Stimulated activated effector memory CD8-positive, alpha-beta T cell treated with anti-CD3 and anti-CD28 coated beads, Interleukin-12 subunit alpha, Interleukin-12 subunit beta, amount 100 ng/mL, for 72 hours (primary cell): ENCODE measurements at regions not wholly inside any gene's neighbourhood (a gene's known extent, or its start where the extent isn't known, plus 50 kb on each side); places are given as distances from the start of the nearest gene placed in this dataset.
"Not testable (repeated sequence)": the region's sequence is repeated elsewhere in the genome, so short reads cannot be mapped to it uniquely, and the experiment has no call there.

Experiments used
- ATAC-seq: fragments of 150-1000 bp; cut with Tn5 transposase; 2 replicates; pipeline ENCODE4 v1.10.0; 2021
- DNase-seq, 2 donors: peaks; one replicate each; pipeline ENCODE4 v3.0.0; 2021 to 2022; ENCODE audit warnings: low spot score in 2 of 2
- H3K27ac Mint-ChIP-seq: one replicate; pipeline ENCODE4 v1.8.0; 2022; ENCODE audit warnings: mild to moderate bottlenecking, mixed read lengths
- H3K36me3 Mint-ChIP-seq: one replicate; pipeline ENCODE4 v1.8.0; 2022; ENCODE audit warnings: mild to moderate bottlenecking, mixed read lengths
- H3K4me1 Mint-ChIP-seq: one replicate; pipeline ENCODE4 v1.8.0; 2022; ENCODE audit warnings: mixed read lengths
- H3K4me3 Mint-ChIP-seq: one replicate; pipeline ENCODE4 v1.8.0; 2022; ENCODE audit warnings: mild to moderate bottlenecking, mixed read lengths
- H3K9me3 Mint-ChIP-seq: one replicate; pipeline ENCODE4 v1.8.0; 2022; ENCODE audit warnings: mixed read lengths

DNA sequence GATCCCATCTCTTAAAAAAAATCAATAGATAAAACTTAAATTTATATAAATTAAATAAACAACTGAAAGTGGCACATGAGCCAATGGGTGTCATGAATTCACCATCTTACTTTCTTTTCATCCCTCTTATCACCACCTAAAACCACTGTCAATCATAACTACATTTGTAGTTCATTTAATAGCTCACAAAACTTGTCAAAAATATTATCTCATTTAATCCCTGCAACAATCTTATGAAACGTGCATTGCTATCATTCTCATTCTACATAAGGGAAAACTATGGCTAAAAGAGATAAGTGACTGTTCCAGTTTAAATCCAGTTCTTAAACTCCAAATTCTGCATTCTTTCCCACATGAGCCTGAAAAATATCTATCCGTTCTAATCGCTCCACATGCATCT lies 80.6 kb upstream of the BEND6 start:
- Mint-ChIP-seq H3K9me3 (no peaks in the 10 kb centered on the region), H3K36me3 (no peaks in the 10 kb centered on the region), H3K4me3 (no peak overlapping the region), H3K27ac (no peak overlapping the region), H3K4me1 (no peaks in the 10 kb centered on the region)
- ATAC-seq (no peak), DNase-seq (no peak)

DNA sequence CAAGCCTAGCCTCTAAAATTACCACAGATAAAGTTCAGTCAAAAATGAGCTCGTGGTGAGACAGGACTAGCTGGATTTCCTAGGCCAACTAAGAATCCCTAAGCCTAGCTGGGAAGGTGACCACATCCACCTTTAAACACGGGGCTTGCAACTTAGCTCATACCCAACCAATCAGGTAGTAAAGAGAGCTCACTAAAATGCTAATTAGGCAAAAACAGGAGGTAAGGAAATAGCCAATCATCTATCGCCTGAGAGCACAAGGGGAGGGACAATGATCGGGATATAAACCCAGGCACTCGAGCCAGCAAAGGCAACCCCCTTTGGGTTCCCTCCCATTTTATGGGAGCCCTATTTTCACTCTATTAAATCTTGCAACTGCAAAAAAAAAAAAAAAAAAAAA lies 84.9 kb upstream of the BEND6 start:
- H3K9me3 Mint-ChIP-seq, ATAC-seq, H3K27ac Mint-ChIP-seq, H3K4me3 Mint-ChIP-seq, H3K4me1 Mint-ChIP-seq, H3K36me3 Mint-ChIP-seq, DNase-seq: not testable (repeated sequence)

DNA sequence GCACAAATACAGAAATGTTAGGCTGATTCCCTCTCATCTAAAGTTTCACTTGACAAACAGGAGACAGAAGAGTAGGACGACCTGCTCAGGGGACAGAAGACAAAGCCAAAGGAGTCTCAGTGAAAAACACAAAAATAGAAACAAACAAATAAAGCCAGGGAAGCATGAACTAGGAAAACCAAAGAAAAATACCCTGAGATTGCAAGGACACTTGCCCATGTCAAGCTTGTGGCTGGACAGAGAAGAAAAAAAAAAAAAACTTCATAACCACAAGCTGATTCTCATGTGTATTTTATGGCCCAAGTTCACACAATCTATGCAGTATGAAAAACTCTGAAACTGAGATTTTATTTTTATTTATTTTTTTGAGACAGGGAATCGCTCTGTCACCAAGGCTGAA lies 85.6 kb upstream of the BEND6 start:
- no peak overlapping the region for H3K27ac Mint-ChIP-seq
- ATAC-seq (no peak), DNase-seq (no peak)
- no peaks in the 10 kb centered on the region for H3K9me3 Mint-ChIP-seq
- H3K36me3 Mint-ChIP-seq: no peaks in the 10 kb centered on the region
- H3K4me1 Mint-ChIP-seq: no peaks in the 10 kb centered on the region
- no peak overlapping the region for H3K4me3 Mint-ChIP-seq

DNA sequence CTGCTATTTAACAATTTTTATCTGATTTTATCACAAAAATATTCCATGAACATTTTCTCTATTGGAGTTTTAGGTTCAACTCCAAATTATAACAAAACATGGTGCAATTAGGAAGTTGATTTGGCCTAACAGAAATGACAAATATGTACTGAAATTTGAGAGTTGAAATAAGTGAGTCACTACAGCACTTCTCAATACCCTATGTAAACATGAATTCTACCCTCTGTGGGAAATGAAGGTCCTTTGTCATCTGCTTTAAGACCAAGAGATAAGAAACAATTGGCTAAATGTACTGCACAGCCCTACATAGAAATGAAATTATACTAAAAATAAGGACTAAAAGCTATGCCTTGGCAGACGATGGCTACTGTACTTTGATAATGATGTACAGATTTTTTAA lies 86.2 kb upstream of the BEND6 start:
- ATAC-seq: no peak
- Mint-ChIP-seq H3K4me1 (no peaks in the 10 kb centered on the region), H3K27ac (no peak overlapping the region), H3K9me3 (no peaks in the 10 kb centered on the region), H3K4me3 (no peak overlapping the region), H3K36me3 (no peaks in the 10 kb centered on the region)
- no peak for DNase-seq

DNA sequence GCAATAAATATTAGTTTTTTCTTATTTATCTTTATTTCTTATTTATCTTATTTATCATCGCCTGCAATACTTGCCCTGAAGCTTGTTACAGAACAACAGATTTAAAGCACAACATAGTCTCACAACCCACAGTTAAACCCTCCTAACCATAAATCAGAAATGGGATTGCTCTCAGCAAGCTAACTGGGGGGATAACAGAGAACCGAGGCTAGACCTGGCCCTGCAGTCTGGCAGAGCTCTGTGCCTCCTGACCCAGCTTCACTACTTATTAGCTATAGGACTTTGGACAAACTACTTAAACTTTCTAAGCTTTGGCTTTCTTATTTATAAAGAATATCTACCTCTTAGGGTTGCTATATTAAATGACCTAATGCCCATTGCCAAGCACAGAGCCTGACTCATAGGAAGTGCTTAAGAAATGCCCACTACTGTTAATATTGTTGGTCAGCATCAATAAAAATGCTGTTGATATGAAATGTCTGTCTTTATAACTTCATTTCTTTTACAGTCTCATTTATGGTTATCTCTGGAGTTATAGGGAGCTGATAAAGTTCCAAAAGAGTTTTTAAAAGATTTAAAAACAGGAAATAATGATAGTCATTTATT lies 87.9 kb upstream of the BEND6 start:
- DNase-seq (no peak), ATAC-seq (no peak)
- Mint-ChIP-seq H3K4me3 (no peak overlapping the region), H3K4me1 (no peaks in the 10 kb centered on the region), H3K9me3 (no peaks in the 10 kb centered on the region), H3K36me3 (no peaks in the 10 kb centered on the region), H3K27ac (no peak overlapping the region)

DNA sequence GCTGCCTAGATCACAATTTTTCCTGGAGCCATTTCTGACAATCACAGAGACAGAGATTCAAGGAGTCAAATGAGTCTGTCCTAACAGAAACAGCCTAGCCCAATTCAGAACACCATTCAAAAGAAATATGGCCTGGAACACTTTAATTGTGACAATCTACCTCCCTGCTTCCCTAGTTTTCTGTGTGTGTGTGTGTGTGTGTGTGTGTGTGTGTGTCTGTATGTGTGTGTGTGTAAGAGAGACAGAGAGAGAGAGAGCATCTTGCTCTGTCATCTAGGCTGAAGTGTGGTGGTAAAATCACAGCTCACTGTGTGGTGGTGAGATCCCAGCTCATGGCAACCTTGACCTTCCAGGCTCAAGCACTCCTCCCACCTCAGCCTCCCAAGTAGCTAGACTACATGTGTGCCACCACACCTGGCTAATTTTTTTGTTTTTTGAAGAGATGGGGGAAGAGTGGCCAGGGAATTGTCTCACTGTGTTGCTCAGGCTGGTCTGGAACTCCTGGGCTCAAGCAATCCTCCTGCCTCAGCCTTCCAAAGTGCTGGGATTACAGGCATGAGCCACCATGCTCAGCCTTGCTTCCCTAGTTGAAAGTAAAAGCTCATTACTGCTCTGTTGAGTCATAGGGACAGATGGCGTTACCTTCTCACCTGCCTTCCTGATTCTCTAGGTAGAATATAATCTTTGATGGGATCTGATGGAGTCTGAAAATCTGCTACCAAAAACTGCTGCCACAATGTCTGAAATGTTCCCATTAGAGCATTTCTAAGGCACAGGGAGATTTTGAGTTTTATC lies 89.6 kb upstream of the BEND6 start:
- ATAC-seq (no peak), DNase-seq (no peak)
- Mint-ChIP-seq H3K9me3 (no peaks in the 10 kb centered on the region), H3K4me1 (no peaks in the 10 kb centered on the region), H3K4me3 (no peak overlapping the region), H3K27ac (no peak overlapping the region), H3K36me3 (no peaks in the 10 kb centered on the region)

DNA sequence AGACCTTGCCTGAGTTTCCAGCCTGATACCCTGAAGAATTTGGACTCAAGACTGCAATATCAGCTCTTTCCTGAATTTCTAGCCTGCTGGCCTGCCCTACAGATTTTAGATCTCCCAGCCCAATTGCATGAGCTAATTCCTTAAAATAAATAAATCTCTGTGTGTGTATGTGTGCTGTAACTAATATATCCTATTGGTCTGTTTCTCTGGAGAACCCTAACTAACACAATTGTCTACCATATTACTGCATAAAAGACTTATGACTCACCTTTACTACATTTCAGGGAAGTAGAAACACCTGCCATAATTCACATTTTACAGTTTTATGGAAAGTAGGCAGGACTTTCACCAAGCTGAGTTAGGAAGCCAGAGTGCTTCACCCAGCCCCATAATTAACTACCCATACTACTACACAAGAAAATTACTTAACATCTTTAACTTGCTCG lies 90.7 kb upstream of the BEND6 start:
- Mint-ChIP-seq H3K9me3 (no peaks in the 10 kb centered on the region), H3K36me3 (no peaks in the 10 kb centered on the region), H3K4me3 (no peak overlapping the region), H3K27ac (no peak overlapping the region), H3K4me1 (no peaks in the 10 kb centered on the region)
- ATAC-seq: no peak
- DNase-seq: no peak

DNA sequence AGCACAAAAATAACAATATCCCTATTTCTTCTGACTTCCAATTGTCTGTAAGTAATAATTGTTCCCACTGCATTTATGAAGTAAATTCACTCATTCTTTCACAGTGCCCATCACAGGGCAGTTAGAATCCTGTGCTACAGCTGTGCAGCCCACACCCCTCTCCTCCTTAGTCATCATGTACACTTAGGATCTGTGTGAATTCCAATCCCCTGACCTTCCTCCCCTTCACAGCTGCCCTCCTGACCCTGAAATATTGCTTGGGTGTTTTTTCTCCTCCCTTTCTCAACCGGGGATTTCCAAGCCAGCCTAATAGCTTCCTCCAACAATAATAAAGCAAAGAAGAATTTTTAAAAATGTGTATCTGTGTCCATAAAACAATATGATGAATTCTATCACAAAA lies 91.5 kb upstream of the BEND6 start:
- no peak for ATAC-seq
- DNase-seq: no peak
- H3K27ac Mint-ChIP-seq: no peak overlapping the region
- no peaks in the 10 kb centered on the region for H3K9me3 Mint-ChIP-seq
- no peaks in the 10 kb centered on the region for H3K4me1 Mint-ChIP-seq
- no peaks in the 10 kb centered on the region for H3K36me3 Mint-ChIP-seq
- no peak overlapping the region for H3K4me3 Mint-ChIP-seq

DNA sequence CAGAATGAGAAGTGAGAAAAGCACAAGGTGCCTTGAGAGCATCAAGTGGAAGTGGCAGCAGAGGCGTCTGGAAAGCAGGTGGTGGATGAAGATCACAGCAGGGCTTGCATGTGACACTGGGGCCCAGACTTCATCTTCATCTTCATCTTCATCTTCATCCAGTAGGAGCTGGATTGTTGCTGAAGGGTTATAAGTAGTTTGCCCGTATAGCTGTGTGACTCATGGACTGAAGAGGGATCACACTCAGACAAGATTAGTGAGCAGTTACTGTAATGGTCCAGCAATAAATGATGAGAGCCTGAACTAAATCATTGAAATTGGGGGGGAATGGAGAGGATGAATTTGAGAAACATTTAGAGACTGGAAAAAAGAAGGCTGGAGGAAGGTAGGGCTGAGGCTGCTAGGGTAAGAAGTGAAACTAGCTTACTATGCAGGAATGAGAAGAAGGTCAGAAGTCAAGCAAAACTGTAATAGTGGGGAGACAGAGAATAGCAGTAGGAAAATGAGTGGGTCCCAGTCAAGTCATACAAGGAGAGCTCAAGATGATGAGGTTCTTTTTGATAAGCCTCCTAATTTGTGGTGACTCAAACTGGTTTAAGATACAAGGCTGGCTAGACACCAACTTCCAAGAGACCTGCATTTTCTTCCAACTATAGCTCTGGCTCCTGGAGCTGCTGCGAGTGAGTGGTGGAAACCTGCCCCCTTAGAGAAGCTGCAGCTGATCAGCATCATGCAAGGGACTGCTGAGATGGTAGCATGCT lies 92.3 kb upstream of the BEND6 start:
- Mint-ChIP-seq H3K27ac (no peak overlapping the region), H3K4me3 (no peak overlapping the region), H3K36me3 (no peaks in the 10 kb centered on the region), H3K9me3 (no peaks in the 10 kb centered on the region), H3K4me1 (no peaks in the 10 kb centered on the region)
- DNase-seq: no peak
- peak; percentile 52 for ATAC-seq

DNA sequence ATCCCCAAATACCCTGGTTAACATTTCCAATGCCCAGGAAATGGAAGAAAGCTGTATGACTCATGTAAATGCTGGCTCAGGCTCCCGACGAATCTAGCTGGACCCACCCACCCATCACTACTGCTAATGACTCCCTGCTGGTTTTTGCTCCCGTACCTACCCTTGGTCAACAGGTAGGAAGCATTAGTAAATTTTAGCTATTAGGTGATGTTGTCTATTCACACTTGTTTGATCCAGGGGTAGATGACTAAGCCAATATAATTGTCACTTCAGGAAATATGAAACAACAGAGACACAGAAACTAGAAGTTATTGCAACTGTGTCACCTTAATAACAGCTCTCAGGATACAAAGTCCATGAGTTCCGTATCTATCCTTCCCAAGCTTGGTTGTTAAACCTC lies 94.4 kb upstream of the BEND6 start:
- DNase-seq (no peak), ATAC-seq (no peak)
- no peak overlapping the region for H3K4me3 Mint-ChIP-seq
- H3K9me3 Mint-ChIP-seq: no peaks in the 10 kb centered on the region
- no peaks in the 10 kb centered on the region for H3K36me3 Mint-ChIP-seq
- H3K27ac Mint-ChIP-seq: no peak overlapping the region
- H3K4me1 Mint-ChIP-seq: no peaks in the 10 kb centered on the region

DNA sequence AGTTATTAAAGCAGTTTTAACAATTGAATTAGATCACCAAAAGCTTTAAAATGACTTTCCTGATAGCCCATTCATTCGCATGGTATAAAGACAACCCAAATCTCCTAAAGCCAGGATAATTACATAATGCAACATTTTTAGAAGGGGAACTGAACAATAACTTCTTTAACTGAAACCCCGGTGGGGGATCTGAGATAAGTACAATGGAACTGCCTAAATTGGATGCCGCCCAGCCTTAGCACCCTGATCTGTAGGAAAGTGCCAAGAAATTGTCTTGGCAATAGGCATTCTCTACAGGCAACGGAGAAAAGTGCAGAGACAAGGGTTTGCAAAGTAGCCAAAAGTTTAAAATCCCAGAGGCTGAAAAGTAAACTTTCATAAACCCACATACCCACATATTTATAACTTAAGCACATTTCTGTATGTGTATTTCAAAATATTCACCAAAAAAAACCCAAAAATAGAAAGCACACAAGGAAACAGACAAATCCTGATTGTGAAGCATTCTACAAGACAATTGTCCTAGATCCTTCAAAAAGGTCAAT lies 98.8 kb upstream of the BEND6 start:
- Mint-ChIP-seq H3K9me3 (no peaks in the 10 kb centered on the region), H3K36me3 (no peaks in the 10 kb centered on the region), H3K4me3 (no peak overlapping the region), H3K4me1 (peaks cover 11% of the 10 kb centered on the region), H3K27ac (no peak overlapping the region)
- ATAC-seq (no peak), DNase-seq (no peak)

DNA sequence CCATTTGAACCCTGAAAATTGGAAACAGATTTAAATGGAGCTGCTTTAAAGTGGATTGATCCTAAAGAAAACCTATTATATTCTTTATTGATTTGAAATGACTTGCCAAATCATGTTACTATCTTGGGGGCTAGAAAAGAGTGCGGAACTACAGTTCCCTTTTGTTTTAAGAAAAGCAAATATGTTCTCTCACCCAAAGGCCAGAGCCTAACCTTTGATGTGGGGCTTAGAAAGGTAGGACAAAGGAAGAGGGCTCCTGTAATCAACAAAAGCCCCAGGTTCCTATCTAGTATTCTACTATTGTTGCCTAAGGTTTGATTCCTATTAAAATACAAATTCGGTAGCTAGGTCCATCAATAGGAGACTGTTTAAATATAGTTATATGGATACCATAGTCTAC lies 100.8 kb upstream of the BEND6 start:
- H3K4me1 Mint-ChIP-seq: peaks cover 18% of the 10 kb centered on the region
- DNase-seq (no peak), ATAC-seq (no peak)
- H3K4me3 Mint-ChIP-seq: no peak overlapping the region
- H3K9me3 Mint-ChIP-seq: no peaks in the 10 kb centered on the region
- no peaks in the 10 kb centered on the region for H3K36me3 Mint-ChIP-seq
- H3K27ac Mint-ChIP-seq: no peak overlapping the region

DNA sequence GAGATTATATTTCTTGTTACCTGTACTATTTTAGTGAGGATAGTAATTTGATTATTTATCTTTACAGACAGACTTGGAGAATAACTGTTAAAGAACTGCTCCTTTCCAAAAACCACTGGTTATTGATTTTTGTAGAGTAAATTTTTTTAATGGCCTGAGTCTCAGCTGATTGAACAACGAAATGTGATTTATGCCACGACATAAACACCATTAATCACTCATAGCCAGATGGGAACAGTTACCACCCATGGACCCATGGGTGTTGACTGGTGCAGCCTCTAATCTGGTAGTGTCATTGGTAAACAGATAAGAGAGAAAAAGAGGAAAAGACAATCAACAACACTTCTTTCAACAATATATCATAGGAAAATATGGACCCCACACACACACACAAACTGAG lies 101.4 kb upstream of the BEND6 start:
- H3K36me3 Mint-ChIP-seq: no peaks in the 10 kb centered on the region
- DNase-seq: no peak
- H3K4me3 Mint-ChIP-seq: no peak overlapping the region
- H3K27ac Mint-ChIP-seq: no peak overlapping the region
- no peaks in the 10 kb centered on the region for H3K9me3 Mint-ChIP-seq
- peaks cover 18% of the 10 kb centered on the region for H3K4me1 Mint-ChIP-seq
- ATAC-seq: no peak

DNA sequence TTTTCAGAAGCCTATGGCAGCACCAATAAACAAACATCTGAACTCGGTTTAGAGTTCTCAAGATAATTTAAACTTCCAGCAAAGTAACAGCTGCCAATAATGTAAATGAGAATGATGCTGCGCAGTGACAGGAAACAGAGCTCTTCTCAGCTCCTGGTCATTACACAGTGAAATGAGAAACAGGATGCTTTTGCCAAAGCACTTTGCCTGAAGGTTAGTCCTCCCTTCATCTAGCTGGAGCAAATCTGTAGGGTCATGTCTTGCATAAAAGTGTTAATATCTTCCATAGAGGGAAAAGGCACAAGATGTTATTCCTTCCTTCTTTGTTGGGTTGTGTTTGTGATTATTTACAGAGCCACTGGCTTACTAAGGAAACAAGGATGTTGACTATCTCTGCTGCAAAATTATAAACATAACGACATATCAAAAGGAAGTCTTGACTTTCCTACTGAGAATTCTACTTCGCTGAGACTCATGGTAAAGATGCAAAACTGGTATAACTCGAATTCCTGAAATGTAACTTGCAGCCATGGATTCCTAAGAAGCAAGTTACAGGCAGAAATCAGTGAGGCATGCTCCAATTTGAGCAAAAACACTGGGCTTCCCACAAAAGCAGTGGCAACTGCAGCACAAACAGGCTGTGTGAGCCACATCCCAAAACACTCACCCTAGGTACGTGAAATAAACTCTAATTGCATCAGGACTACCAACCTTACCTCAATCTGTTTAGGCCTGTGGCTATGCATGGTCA lies 102.5 kb upstream of the BEND6 start:
- no peak for ATAC-seq
- no peak for DNase-seq
- Mint-ChIP-seq H3K36me3 (no peaks in the 10 kb centered on the region), H3K9me3 (no peaks in the 10 kb centered on the region), H3K4me1 (peaks cover 18% of the 10 kb centered on the region), H3K4me3 (peak overlapping the region; percentile 64), H3K27ac (no peak overlapping the region)
